ENCODE measurements at regions not wholly inside any gene's neighbourhood (a gene's known extent, or its start where the extent isn't known, plus 50 kb on each side); places are given as distances from the start of the nearest gene placed in this dataset.

GRCh38 chr7:69012149-69012548 is 586.1 kb upstream of the AUTS2 start:
- DNase-seq (no peak), ATAC-seq (replicated peaks in 1 of 2) (no peak)
- H3K27me3 Mint-ChIP-seq (ENCODE audit: low read depth) = no peaks in the 10 kb centered on the region
- H3K4me1 Mint-ChIP-seq (ENCODE audit: low read depth) = no peaks in the 10 kb centered on the region
- H3K27ac Mint-ChIP-seq = no peak overlapping the region
- peaks cover 9% of the 10 kb centered on the region in 2 donors for H3K9me3 Mint-ChIP-seq
- no peaks in the 10 kb centered on the region for H3K36me3 Mint-ChIP-seq (ENCODE audit: insufficient read depth in 2 of 2)
- H3K4me3 Mint-ChIP-seq = no peak overlapping the region

- no peak for DNase-seq
- no peaks in the 10 kb centered on the region for H3K27me3 Mint-ChIP-seq (ENCODE audit: low read depth)
- peaks cover 14 to 15% of the 10 kb centered on the region in 2 donors for H3K9me3 Mint-ChIP-seq
- no peak for ATAC-seq (replicated peaks in 1 of 2)
- H3K27ac Mint-ChIP-seq = no peak overlapping the region
- H3K4me3 Mint-ChIP-seq = no peak overlapping the region
- H3K36me3 Mint-ChIP-seq (ENCODE audit: insufficient read depth in 2 of 2) = peaks cover 0 to 1% of the 10 kb centered on the region in 2 donors
- no peaks in the 10 kb centered on the region for H3K4me1 Mint-ChIP-seq (ENCODE audit: low read depth)
Measured at GRCh38 chr7:69017208-69017607, 581.1 kb upstream of the AUTS2 start.

- Mint-ChIP-seq H3K27me3 (ENCODE audit: low read depth) (no peaks in the 10 kb centered on the region), H3K4me1 (ENCODE audit: low read depth) (no peaks in the 10 kb centered on the region), H3K36me3 (ENCODE audit: insufficient read depth in 2 of 2) (peaks cover 1% of the 10 kb centered on the region in 2 donors), H3K27ac (no peak overlapping the region), H3K4me3 (no peak overlapping the region), H3K9me3 (peaks cover 13 to 17% of the 10 kb centered on the region in 2 donors)
- no peak for DNase-seq
- no peak for ATAC-seq (replicated peaks in 1 of 2)
Measured at GRCh38 chr7:69018200-69018599, 580.1 kb upstream of the AUTS2 start.

- no peaks in the 10 kb centered on the region for H3K4me1 Mint-ChIP-seq (ENCODE audit: low read depth)
- H3K27me3 Mint-ChIP-seq (ENCODE audit: low read depth) = no peaks in the 10 kb centered on the region
- no peak overlapping the region for H3K4me3 Mint-ChIP-seq
- ATAC-seq (replicated peaks in 1 of 2) = no peak
- H3K27ac Mint-ChIP-seq = no peak overlapping the region
- H3K36me3 Mint-ChIP-seq (ENCODE audit: insufficient read depth in 2 of 2) = peaks cover 1 to 3% of the 10 kb centered on the region in 2 donors
- peaks cover 10 to 17% of the 10 kb centered on the region in 2 donors for H3K9me3 Mint-ChIP-seq
- DNase-seq = no peak
Measured at GRCh38 chr7:69019437-69019836, 578.8 kb upstream of the AUTS2 start.

GRCh38 chr7:69020536-69020935 is 577.7 kb upstream of the AUTS2 start:
- peaks cover 9 to 16% of the 10 kb centered on the region in 2 donors for H3K9me3 Mint-ChIP-seq
- ATAC-seq (replicated peaks in 1 of 2) = no peak

GRCh38 chr7:69025249-69025648 is 573.0 kb upstream of the AUTS2 start:
- Mint-ChIP-seq H3K27me3 (ENCODE audit: low read depth) (no peaks in the 10 kb centered on the region), H3K27ac (no peak overlapping the region), H3K9me3 (peaks cover 3 to 5% of the 10 kb centered on the region in 2 donors), H3K4me1 (ENCODE audit: low read depth) (no peaks in the 10 kb centered on the region), H3K4me3 (no peak overlapping the region), H3K36me3 (ENCODE audit: insufficient read depth in 2 of 2) (peaks cover 1 to 3% of the 10 kb centered on the region in 2 donors)
- DNase-seq (no peak), ATAC-seq (replicated peaks in 1 of 2) (no peak)

More at GRCh38 chr7:69020536-69020935, 577.7 kb upstream of the AUTS2 start:
- Mint-ChIP-seq H3K36me3 (ENCODE audit: insufficient read depth in 2 of 2) (peaks cover 1 to 3% of the 10 kb centered on the region in 2 donors), H3K4me3 (no peak overlapping the region), H3K27ac (no peak overlapping the region), H3K27me3 (ENCODE audit: low read depth) (no peaks in the 10 kb centered on the region), H3K4me1 (ENCODE audit: low read depth) (no peaks in the 10 kb centered on the region)
- no peak for DNase-seq

GRCh38 chr7:69032848-69033247 is 565.4 kb upstream of the AUTS2 start:
- ATAC-seq (replicated peaks in 1 of 2) = no peak
- H3K4me1 Mint-ChIP-seq (ENCODE audit: low read depth) = no peaks in the 10 kb centered on the region
- no peaks in the 10 kb centered on the region for H3K27me3 Mint-ChIP-seq (ENCODE audit: low read depth)
- H3K27ac Mint-ChIP-seq = no peak overlapping the region
- H3K9me3 Mint-ChIP-seq = peaks cover 3 to 6% of the 10 kb centered on the region in 2 donors
- H3K36me3 Mint-ChIP-seq (ENCODE audit: insufficient read depth in 2 of 2) = peaks cover 0 to 1% of the 10 kb centered on the region in 2 donors
- DNase-seq = no peak
- no peak overlapping the region for H3K4me3 Mint-ChIP-seq

- Mint-ChIP-seq H3K36me3 (ENCODE audit: insufficient read depth in 2 of 2) (no peaks in the 10 kb centered on the region), H3K9me3 (peaks cover 2 to 4% of the 10 kb centered on the region in 2 donors), H3K27me3 (ENCODE audit: low read depth) (no peaks in the 10 kb centered on the region), H3K27ac (no peak overlapping the region), H3K4me1 (ENCODE audit: low read depth) (no peaks in the 10 kb centered on the region), H3K4me3 (no peak overlapping the region)
- DNase-seq (no peak), ATAC-seq (replicated peaks in 1 of 2) (no peak)
Measured at GRCh38 chr7:69035826-69036225, 562.4 kb upstream of the AUTS2 start.

- DNase-seq (no peak), ATAC-seq (replicated peaks in 1 of 2) (no peak)
- H3K36me3 Mint-ChIP-seq (ENCODE audit: insufficient read depth in 2 of 2) = no peaks in the 10 kb centered on the region
- H3K27ac Mint-ChIP-seq = no peak overlapping the region
- H3K27me3 Mint-ChIP-seq (ENCODE audit: low read depth) = no peaks in the 10 kb centered on the region
- no peak overlapping the region for H3K4me3 Mint-ChIP-seq
- peaks cover 2 to 4% of the 10 kb centered on the region in 2 donors for H3K9me3 Mint-ChIP-seq
- H3K4me1 Mint-ChIP-seq (ENCODE audit: low read depth) = no peaks in the 10 kb centered on the region
Measured at GRCh38 chr7:69036301-69036700, 562.0 kb upstream of the AUTS2 start.

GRCh38 chr7:69038915-69039314 is 559.4 kb upstream of the AUTS2 start:
- H3K36me3 Mint-ChIP-seq (ENCODE audit: insufficient read depth in 2 of 2) = peaks cover 0 to 2% of the 10 kb centered on the region in 2 donors
- H3K4me1 Mint-ChIP-seq (ENCODE audit: low read depth) = no peaks in the 10 kb centered on the region
- H3K9me3 Mint-ChIP-seq = peaks cover 2 to 5% of the 10 kb centered on the region in 2 donors
- no peak overlapping the region for H3K4me3 Mint-ChIP-seq
- no peak overlapping the region for H3K27ac Mint-ChIP-seq
- DNase-seq (no peak), ATAC-seq (replicated peaks in 1 of 2) (no peak)
- H3K27me3 Mint-ChIP-seq (ENCODE audit: low read depth) = no peaks in the 10 kb centered on the region

- ATAC-seq (replicated peaks in 1 of 2) (no peak), DNase-seq (no peak)
- peaks cover 4 to 6% of the 10 kb centered on the region in 2 donors for H3K9me3 Mint-ChIP-seq
- no peak overlapping the region for H3K27ac Mint-ChIP-seq
- H3K4me1 Mint-ChIP-seq (ENCODE audit: low read depth) = no peaks in the 10 kb centered on the region
- peaks cover 0 to 2% of the 10 kb centered on the region in 2 donors for H3K36me3 Mint-ChIP-seq (ENCODE audit: insufficient read depth in 2 of 2)
- H3K27me3 Mint-ChIP-seq (ENCODE audit: low read depth) = no peaks in the 10 kb centered on the region
- H3K4me3 Mint-ChIP-seq = no peak overlapping the region
Measured at GRCh38 chr7:69042138-69042537, 556.1 kb upstream of the AUTS2 start.

- Mint-ChIP-seq H3K4me1 (ENCODE audit: low read depth) (no peaks in the 10 kb centered on the region), H3K36me3 (ENCODE audit: insufficient read depth in 2 of 2) (peaks cover 0 to 3% of the 10 kb centered on the region in 2 donors), H3K27ac (no peak overlapping the region), H3K9me3 (peaks cover 8 to 12% of the 10 kb centered on the region in 2 donors), H3K4me3 (no peak overlapping the region), H3K27me3 (ENCODE audit: low read depth) (no peaks in the 10 kb centered on the region)
- no peak for ATAC-seq (replicated peaks in 1 of 2)
- DNase-seq = no peak
Measured at GRCh38 chr7:69047151-69047754, 551.0 kb upstream of the AUTS2 start.

GRCh38 chr7:69049326-69049725 is 548.9 kb upstream of the AUTS2 start:
- peaks cover 5 to 14% of the 10 kb centered on the region in 2 donors for H3K9me3 Mint-ChIP-seq
- H3K4me3 Mint-ChIP-seq = no peak overlapping the region
- DNase-seq (no peak), ATAC-seq (replicated peaks in 1 of 2) (no peak)
- H3K27me3 Mint-ChIP-seq (ENCODE audit: low read depth) = no peaks in the 10 kb centered on the region
- H3K36me3 Mint-ChIP-seq (ENCODE audit: insufficient read depth in 2 of 2) = peaks cover 0 to 3% of the 10 kb centered on the region in 2 donors
- no peaks in the 10 kb centered on the region for H3K4me1 Mint-ChIP-seq (ENCODE audit: low read depth)
- no peak overlapping the region for H3K27ac Mint-ChIP-seq

- no peaks in the 10 kb centered on the region for H3K27me3 Mint-ChIP-seq (ENCODE audit: low read depth)
- H3K4me3 Mint-ChIP-seq = no peak overlapping the region
- DNase-seq (no peak), ATAC-seq (replicated peaks in 1 of 2) (no peak)
- peaks cover 0 to 3% of the 10 kb centered on the region in 2 donors for H3K36me3 Mint-ChIP-seq (ENCODE audit: insufficient read depth in 2 of 2)
- no peaks in the 10 kb centered on the region for H3K4me1 Mint-ChIP-seq (ENCODE audit: low read depth)
- peaks cover 3 to 12% of the 10 kb centered on the region in 2 donors for H3K9me3 Mint-ChIP-seq
- no peak overlapping the region for H3K27ac Mint-ChIP-seq
Measured at GRCh38 chr7:69052447-69052846, 545.8 kb upstream of the AUTS2 start.

All from activated T-cell treated with anti-CD3 and anti-CD28 coated beads, Interleukin-2, amount 50 U/mL, for 72 hours (primary cell).